Stimulated activated CD4-positive, alpha-beta T cell treated with anti-CD3 and anti-CD28 coated beads, Interleukin-1b, Interleukin-23, amount 100 ng/mL, for 4 hours (primary cell): ENCODE measurements at regions not wholly inside any gene's neighbourhood (a gene's known extent, or its start where the extent isn't known, plus 50 kb on each side); places are given as distances from the start of the nearest gene placed in this dataset.
"Not testable (repeated sequence)": the region's sequence is repeated elsewhere in the genome, so short reads cannot be mapped to it uniquely, and the experiment has no call there.

Experiments used
- DNase-seq, 2 donors: peaks; one replicate each; pipeline ENCODE4 v3.0.0-alpha.2; 2020; ENCODE audit warnings: low read depth in 2 of 2

DNA sequence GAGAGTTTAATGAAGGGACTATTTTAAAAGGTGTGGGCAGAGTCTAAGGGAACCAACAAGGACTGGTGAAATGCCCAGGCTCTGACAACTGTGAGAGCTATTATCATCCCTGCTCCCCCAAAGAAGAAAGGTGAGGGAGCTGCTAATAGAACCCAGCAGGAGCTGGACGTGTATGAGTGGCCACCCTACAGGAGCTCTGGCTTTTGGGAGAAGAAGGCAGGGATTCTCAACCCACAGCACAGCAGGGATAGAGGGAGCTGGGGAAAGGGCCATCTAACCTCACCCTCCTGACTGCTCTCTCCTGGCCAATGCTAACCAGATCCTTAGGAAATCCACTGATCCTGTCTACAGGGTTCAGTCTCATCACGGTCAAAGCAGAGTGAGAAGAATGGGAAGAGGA lies 57.1 kb downstream of the GRIN2B start:
- no peak for DNase-seq

DNA sequence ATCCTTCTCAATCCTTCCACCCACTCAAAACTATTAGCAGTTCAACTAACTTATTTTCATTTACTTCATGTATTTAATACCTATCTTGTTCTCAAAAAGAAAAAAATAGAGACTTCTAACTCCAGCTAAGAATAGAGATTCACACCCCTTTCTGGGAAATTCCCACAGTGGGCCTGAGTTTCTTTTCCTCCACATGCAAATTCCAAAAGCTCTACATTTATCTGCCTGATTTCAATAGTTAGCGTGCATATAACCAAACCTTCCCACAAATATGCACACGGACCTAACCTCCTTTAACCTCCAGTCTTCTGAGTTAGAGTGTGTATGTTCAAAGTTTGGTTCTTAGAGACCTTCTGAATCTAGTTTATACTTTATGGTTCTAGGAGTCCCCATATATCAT lies 62.5 kb downstream of the GRIN2B start:
- DNase-seq, result no peak

- DNase-seq, result no peak
These were observed 66.3 kb downstream of the GRIN2B start for GRCh38 chr12:13915096-13915495.

DNA sequence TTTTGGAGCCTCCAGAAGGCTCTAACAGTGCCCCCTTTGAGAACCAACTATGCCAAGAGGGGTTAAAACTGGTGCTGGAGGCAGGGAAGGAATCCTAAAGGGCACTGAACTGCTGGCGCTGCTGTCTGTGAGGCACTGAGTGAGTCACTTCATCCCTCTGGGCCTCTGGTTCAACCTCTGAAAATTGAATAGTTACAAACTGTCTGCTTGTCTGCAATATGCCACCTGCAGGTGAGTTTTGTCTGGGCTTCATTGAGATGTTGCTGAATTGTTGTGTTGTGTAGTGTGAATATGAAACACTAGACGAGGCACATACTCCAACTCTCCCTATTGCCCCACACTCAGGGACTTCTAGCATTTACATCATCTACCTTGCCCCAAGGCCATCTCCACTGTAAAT lies 68.0 kb downstream of the GRIN2B start:
- DNase-seq, result no peak

- DNase-seq, result no peak
These were observed 69.4 kb downstream of the GRIN2B start for GRCh38 chr12:13911756-13912554.

DNA sequence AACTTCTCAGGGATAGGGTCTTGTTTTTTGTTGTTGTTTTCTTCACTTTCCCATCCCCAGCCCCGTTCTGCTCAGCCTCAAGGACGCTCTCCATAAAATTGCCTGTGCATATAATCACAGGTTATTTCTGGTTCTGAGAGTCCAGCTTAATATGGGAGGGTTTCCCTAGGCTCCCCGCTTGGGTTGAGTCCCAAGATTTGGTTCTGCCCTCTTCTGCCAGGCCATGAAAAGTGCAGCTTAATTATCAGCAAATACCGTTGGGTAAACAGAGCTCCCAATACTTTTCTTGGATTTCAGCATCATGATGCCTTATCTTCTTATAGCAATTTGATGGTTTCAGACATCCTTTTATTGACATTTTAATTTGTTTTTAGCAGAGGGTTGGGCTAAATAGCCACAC lies 75.6 kb downstream of the GRIN2B start:
- DNase-seq, result no peak

DNA sequence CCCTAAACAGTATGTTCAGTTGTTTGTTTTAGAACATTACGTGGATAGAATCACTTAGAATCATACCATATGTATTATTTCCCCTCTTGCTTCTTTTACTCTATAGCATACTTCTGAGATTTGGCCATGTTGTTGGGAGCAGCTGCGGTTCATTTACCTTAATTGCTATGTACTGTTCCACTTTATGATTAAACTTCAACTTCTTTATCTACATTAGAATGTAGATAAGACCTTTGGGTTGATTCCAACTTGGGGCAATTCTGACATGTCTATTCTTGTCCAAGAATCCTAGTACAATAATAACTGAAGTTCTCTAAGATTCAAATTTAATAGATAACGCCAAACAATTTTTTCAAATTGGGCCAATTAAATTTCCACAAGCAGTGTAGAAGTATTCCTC lies 80.7 kb downstream of the GRIN2B start:
- no peak for DNase-seq

- not testable (repeated sequence) for DNase-seq
These were observed 83.0 kb downstream of the GRIN2B start for GRCh38 chr12:13898387-13898786.

DNA sequence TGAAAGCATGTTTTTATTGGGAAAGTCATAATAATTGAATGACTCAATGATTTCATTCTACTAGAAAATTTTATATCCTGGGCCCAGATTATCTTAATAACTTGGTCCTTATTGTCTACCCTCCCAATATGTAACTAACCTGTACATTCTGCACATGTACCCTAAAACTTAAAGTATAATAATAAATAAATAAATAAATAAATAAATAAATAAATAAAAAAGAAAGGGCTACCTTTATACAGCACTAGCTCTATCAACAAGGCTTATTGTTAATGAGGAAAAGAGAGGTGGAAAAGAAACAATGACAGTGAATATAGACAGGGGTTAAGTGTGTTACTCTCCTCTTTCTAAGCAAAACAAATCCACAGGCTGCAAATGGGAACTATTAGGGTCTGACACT lies 83.6 kb downstream of the GRIN2B start:
- DNase-seq, result no peak

- DNase-seq, result no peak
These were observed 85.3 kb downstream of the GRIN2B start for GRCh38 chr12:13896063-13896626.

- DNase-seq, result no peak
These were observed 89.5 kb downstream of the GRIN2B start for GRCh38 chr12:13891902-13892301.

GRCh38 chr12:13890943-13891342 lies 90.5 kb downstream of the GRIN2B start:
- no peak for DNase-seq

DNA sequence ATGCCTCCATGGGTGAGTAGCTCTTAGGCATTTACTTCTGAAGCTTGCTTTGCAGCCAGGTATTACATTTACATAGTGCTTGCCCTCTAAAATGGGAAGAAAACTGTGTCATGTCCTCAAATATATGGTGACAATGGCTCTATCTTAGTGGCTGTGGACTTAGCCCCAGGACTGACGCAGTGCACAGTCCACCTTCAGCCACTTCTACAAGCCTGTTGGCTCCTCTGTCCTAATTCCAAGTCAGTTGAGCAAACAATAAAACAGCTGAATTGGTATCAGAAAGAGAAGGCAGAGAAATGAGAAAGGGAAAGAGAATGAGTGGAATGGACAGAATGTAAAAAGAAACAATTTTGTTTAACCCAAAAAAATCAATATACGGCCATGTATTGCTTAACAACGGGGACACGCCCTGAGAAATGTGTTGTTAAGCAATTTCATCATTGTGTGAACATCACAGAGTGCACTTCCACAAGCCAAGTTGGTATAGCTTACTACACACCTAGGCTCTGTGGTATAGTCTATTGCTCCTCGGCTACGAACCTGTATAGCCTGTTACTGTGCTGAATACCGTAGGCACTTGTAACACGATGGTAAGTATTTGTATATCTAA lies 93.5 kb downstream of the GRIN2B start:
- DNase-seq, result no peak

- DNase-seq, result no peak
These were observed 99.2 kb downstream of the GRIN2B start for GRCh38 chr12:13882176-13882575.

DNA sequence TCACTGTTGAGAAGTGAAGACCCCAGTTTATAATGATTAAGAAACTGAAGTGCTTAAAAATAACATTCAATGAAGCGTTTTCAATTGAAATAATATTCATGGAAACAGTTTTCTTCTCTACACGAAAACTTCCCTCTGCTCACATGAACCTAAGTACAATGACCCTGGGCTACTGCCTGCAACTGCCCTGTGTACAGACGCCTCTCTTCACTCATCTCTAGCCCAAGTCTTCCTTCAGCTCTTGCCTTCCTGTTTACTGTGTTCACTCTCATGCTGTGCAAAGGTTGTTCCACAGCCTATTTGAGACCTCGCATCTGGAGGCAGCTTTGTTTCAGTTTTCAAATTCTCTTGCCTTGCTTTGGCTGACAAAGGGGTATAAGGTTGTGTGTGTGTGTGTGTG lies 100.8 kb downstream of the GRIN2B start:
- no peak for DNase-seq

DNA sequence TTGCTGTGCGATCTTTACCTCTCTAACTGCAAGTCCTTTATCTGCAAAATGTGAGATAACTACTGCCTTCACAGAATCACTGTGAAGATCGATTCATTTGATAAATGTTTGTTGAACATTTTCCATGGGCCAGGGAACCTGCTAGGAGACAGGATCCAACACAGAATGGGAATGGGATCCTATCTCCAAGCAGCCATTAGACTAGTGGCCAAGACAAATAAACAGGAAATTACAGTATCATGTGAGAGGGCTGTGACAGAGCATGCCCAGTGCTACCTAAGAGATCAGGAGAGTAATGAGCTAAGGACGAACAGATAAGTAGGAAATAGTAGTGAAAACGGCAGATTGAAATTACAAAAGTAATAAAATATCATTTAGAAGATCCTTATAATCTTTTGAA lies 105.7 kb downstream of the GRIN2B start:
- no peak for DNase-seq

DNA sequence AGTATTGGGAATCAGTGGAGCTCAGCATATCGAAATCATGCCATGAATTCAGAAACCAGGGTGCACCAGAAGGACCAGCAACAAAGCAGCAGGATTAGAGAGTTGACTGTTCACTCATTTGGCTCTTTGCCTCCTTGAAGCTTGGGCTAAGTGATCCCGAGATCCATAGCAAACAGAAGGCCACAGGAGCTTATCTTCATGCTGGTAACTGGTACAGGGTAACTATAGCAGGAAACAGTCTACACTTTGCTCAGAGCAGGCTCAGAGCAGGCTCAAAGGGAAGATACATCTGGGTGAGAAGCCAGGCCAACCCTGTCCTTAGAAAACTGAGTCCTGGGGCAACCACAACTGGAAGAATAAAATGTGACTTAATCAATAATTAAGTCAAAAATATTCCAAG lies 111.1 kb downstream of the GRIN2B start:
- DNase-seq, result no peak

DNA sequence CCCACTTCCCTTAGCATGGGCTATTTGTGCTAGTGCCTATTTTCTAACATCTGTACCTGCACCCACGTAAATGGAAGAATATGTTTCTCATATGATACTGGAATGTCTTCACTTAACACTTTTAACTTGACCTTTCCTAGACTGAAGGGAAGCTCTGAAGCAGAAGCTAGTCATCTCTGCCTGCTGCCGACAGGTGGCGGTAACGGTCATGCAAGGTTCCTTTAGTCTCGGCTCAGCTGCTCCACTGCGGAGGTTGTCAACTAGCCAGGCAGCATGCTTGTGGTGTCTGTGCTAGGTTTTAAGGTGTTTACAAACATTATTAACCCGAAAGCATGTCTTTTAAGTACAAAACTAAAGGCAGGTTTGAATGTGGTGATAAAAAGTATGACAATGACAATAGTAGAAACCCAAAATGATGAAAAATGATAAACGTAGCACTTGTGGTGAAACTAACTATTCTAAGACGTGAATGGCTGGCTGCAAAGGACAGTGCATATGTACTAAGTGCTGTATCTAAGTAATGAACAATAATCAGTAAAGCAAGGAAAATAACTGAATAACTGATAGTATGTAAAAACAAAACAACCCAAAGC lies 117.2 kb downstream of the GRIN2B start:
- peak; percentile 26 to 44 for DNase-seq

GRCh38 chr12:13857750-13858149 lies 123.7 kb downstream of the GRIN2B start:
- DNase-seq, result no peak

DNA sequence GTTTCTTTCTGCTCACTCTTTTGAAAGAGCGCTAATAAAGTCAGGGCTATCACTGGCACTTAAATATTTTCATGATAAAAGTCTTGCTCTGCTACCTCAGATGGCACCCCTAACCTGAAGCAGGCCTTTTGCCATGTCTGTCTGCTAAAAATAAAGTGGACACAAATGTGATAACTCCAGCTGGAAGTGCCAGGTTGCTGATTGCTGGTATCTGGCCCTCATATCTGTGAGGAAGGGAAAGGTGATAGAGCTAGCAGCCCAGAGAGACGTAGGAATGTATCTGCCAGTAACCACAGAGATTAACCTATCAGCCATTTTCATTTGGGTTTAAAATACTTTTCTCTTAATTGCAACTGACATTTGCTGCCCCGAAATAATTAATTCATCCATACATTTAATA lies 127.9 kb downstream of the GRIN2B start:
- DNase-seq, result no peak

GRCh38 chr12:13851828-13852227 lies 129.6 kb downstream of the GRIN2B start:
- DNase-seq, result no peak

GRCh38 chr12:13849456-13849855 lies 131.9 kb downstream of the GRIN2B start:
- no peak for DNase-seq

DNA sequence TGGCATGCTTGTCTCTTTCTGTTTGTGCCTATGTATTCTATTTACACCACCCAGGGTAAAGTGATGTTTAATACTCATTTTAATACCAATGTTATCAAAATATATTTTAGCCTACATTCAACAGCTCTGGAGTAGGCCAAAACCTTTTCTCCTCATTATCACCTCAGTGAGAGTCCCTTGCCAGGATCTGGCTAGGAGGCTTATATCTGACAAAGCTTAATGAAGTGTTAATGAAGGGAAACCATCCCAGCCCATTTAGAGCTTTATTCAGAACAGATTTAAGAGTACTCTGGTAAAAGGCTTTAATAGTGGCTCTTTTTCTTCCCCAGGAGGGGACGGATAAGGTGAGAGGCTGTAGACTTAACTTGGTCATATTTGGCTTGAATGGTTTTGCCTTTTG lies 137.6 kb downstream of the GRIN2B start:
- no peak for DNase-seq
